OCI-M1 (cell line): ENCODE measurements at regions not wholly inside any gene's neighbourhood (a gene's known extent, or its start where the extent isn't known, plus 50 kb on each side); places are given as distances from the start of the nearest gene placed in this dataset.
A peak's percentile ranks its signal among the peaks of the same experiment; 100 is the strongest.

Experiments
- DNase-seq: peaks from one replicate; lab custom pipeline; 2025; lab: John Stamatoyannopoulos, UW

GRCh38 chr12:60872219-60872618 is 1276.4 kb downstream of the SLC16A7 start:
- no peak for DNase-seq

- no peak for DNase-seq
Measured at GRCh38 chr12:60872850-60873713, 1277.3 kb downstream of the SLC16A7 start.

DNA sequence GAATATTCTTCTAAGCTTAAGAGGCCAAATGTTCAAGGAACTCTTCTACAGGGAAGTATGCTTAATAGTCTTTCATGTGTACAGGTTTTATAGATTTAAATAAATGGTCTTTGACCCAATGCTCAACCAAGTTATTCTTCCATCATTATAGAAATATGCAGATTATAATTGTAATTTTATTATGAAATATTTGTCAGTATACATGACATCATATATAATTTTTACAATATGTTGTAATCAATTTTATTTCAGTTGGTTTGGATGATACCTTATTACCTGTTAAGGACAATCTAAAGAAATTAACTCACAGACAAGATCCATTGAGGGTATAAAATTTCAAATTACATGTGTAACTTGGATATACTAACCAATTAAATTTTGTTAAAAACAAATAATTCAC is 1278.3 kb downstream of the SLC16A7 start:
- no peak for DNase-seq

DNA sequence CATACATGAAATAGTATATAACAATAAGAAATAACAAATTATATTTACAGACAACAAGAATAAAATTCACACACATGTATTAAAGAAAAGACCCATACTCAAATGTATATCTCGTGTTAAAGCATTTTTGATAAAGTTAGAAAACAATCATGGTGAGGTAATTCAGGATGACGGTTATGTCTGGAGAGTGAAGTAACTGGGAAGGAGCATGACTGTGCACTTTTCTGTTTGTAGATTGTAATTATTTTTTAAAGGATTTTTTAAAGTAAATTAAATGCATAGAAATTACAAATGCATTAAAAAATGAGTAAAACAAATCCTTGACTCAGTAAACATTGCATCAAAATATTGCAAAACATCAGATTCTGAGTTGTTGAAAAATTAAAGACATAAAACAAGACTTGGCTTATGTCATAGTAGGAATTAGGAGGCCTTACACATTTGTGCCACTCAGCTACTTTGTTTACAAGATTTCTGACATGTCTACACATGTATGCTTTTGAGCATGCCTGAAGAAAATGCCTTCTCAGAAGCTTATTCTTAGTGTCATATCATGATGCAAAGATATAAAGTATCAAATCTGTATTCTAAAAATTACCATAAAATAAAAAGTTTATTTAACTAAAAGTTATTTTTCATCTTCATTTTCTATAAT is 1325.1 kb downstream of the SLC16A7 start:
- peak; percentile 74 for DNase-seq

GRCh38 chr12:60921541-60921940 is 1325.7 kb downstream of the SLC16A7 start:
- no peak for DNase-seq

DNA sequence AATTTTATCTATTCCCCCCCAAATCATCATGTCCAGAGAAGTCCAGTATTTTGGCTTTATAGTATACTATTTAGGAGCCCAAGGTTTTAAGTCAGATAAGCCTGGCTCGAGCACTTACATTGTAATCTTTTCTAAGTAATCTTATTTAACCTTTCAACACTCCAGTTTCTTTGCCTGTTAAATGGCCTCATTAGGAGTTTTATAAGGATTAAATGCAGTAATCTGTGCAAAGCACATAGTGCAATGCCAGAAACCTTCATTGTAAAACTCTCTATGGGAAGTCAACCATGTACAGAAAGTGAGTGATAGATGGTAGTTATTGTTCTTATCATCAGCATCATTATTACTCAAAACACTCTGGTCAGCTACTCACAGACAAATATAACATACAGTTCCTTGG is 1330.4 kb downstream of the SLC16A7 start:
- peak; percentile 40 for DNase-seq

DNA sequence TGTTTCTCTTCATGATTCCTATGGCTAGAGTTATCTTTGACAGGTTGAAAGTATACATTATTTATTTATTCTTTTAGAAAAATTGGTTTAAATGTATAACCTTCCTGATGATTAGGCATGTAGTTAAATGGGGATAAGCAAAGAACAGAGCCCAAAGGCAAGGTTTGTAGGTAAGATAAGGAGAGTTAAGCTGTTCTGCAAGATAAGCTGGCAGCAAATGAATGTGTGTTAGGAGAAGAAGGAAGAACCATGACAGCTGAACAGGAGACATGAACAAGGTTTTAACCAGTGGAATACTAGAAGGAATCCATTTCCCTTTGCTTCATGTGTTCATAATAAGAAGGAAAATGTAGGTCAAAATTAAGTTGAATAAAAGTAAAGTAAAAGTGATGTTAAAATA is 1330.1 kb upstream of the USP15 start:
- DNase-seq: peak; percentile 91

GRCh38 chr12:60935981-60936761 is 1324.0 kb upstream of the USP15 start:
- DNase-seq: peak; percentile 29

GRCh38 chr12:60947533-60947932 is 1312.7 kb upstream of the USP15 start:
- DNase-seq: no peak

DNA sequence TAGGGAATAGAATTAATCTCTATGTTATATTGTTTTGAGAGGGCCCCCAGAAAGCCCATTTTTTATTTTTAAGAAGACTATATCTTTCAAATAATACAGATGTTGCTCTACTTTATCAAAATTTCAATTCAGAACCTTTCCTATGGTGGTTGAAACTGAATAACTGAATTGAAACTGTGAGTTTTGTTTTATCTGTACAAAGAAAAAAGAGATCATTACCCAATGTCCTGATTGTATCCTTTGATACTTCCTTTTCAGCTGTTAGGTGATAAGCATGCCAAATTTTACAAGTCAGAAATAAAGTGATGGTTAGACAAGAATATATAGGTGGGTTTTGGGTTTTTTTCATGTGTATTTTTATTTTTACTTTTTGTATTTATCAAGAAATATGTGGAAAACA is 1293.1 kb upstream of the USP15 start:
- no peak for DNase-seq

DNA sequence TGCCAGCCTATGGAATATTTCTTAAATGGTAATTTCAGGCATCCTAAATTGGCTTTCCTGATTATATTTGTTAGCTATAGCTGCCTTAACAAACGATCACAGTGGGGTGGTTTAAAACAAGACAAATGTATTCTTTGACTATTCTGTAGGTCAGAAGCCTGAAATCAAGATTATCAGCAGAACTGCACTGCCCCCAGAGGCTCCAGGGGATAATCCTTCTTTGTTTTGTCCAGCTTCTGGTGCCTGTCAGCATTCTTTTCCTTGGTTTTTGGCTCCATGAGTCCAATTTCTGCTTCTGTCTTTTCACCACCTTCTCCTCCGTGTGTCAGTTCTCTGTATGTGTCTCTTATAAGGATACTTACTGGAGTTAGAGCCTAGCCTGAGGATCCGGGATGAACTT is 1282.2 kb upstream of the USP15 start:
- peak; percentile 71 for DNase-seq

- no peak for DNase-seq
Measured at GRCh38 chr12:60980558-60980957, 1279.6 kb upstream of the USP15 start.

DNA sequence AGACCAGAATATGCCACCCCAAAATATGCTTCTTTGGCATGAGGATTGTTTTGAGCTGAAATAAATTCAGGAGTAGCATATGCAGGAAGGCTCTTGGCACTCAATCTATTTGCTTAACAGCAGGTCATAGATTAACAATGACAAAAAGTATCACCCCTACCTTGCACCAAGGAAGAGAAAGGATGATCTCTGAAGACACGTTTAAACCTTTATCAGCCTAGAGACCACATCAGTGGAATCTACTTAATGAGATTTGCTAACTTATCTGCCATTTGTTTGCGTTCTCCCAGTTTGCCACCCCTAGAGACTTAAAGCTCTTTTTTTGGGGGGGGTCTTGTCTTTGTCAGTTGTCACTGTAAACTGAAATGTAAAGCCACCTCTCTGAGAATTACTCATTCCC is 1278.7 kb upstream of the USP15 start:
- DNase-seq: no peak

DNA sequence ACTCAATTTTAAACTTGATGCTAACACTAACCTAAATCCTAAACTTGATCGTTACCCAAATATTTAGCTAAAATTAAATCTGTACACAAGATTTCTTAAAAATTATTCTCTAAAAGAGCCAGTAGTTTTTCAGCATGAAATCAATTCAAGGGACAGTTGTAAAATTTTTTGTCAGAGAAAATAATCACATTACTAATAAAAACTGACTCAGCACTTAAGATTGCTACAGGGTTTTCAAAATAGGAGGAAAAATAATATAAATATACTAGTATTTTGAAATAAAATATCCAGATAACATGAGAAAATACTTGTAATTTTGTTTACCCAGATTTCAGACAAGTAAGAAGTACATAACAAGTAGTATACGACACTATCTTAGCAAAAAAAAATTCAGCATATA is 1268.1 kb upstream of the USP15 start:
- DNase-seq: no peak

DNA sequence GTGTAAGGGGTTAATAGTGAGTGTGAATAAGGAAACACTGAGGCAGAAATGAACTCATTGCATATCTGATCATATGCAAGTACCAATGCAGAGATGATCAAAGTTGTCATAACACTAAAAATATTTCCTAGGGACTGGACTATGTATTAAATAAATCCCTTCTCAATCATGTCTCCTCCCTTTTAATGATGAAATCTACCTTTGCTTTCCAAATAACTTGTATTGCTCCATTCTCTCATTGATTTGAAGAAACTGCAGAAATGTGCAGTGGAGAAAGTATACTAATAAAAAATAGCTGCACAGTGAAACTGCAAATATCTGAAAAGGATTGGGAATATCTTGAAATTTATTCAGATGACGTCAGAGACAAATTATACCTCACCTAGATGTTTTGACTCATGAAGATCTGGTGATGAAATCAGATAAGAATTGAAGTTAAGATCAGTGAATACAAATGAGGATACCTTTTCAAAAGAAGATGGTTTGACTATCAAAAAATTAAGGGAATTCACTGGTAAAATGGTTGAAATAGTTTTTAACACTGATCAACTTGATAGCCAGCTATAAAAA is 1264.9 kb upstream of the USP15 start:
- no peak for DNase-seq

DNA sequence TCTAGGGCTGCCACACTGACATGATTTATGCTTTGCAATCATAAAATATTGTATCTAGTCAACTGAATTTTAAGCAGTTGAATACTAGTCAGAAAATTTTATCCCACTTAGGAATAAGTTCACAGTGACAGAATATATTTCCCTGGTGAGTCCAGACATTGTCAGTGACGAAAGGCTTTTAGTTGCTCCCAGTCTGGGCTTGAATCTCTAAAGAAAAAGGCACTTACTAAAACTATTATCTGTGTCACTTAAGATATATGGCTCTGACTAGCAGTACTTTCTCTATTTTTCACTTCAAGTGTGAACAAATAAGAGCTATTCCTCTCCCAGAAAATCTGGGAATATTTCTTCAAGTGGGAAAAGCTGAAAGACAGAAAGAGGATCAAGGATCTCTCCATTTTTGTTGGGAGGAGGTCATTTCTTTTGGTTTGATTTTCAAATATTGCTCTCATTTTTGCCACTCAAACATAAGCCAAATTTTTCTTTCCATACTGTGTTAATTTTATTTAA is 1262.3 kb upstream of the USP15 start:
- no peak for DNase-seq

- DNase-seq: no peak
Measured at GRCh38 chr12:61009192-61009591, 1251.0 kb upstream of the USP15 start.

- peak; percentile 58 for DNase-seq
Measured at GRCh38 chr12:61011767-61012423, 1248.3 kb upstream of the USP15 start.

- peak; percentile 71 for DNase-seq
Measured at GRCh38 chr12:61018571-61018970, 1241.6 kb upstream of the USP15 start.

GRCh38 chr12:61023231-61023630 is 1237.0 kb upstream of the USP15 start:
- DNase-seq: no peak

DNA sequence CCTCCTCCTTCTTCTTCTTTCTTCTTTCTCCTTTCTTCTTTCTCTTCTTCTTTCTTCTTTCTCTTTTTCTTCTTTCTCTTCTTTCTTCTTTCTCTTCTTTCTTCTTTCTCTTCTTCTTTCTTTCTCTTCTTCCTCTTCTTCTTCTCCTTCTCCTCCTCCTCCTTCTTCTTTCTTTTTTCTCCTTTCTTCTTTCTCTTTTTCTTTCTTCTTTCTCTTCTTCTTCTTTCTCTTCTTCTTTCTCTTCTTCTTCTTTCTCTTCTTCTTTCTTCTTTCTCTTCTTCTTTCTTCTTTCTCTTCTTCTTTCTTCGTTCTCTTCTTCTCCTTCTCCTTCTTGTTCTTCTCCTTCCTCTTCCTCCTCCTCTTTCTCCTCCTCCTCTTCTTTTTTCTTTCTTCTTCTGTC is 1230.7 kb upstream of the USP15 start:
- no peak for DNase-seq

DNA sequence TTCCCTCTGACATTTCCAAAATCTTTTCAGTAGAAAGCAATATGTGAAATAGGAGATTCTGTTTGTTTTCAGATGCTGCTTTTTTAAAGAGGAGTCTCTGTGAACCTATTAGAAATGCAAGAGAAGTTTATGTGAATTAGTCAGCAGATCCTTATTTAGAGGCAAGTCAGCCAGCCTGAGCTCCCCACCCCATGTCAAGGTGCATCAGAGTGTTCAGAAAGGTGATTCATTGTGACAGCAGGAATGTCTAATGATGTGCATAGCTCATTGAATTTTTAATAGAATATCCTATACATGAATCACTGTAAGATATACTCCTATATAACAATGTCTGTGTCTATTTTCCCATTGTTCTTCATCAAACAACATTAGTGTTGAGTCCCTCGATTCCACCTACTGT is 1222.4 kb upstream of the USP15 start:
- no peak for DNase-seq
